ENCODE measurements at regions not wholly inside any gene's neighbourhood (a gene's known extent, or its start where the extent isn't known, plus 50 kb on each side); places are given as distances from the start of the nearest gene placed in this dataset.

DNA sequence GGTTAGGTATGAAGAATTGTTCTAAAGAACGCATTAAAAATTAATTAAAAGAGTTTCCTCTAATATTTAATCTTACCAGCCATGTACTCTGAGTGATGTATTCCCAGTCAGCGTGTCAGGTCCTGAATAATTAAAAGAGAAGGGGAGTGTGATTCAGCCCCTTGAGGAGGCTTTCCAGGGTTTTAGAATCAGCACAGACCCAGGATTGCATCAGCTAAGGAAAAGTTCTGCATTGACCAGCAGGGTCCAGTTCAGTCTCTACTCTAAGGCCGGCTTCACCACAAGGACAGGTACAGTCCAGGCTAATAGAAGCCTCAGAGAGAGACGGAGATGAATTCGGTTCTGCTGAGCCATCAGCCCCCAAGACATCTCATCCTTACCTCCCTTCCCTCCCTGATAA is 499.5 kb upstream of the PROK2 start:
- H4K20me1 ChIP-seq (replicated peaks; ENCODE audit: insufficient read depth) = no peaks in the 10 kb centered on the region
- H3K4me3 ChIP-seq = no peak overlapping the region
- no peak for ATAC-seq
- H3K27me3 ChIP-seq (ENCODE audit: insufficient read depth) = no peaks in the 10 kb centered on the region
- TF ChIP-seq EZH2phosphoT487 (IDR thresholded peaks at IDR 0.05; ENCODE audit: unreplicated experiment) (no peak), CREB1 (CRISPR knock-in tag; IDR thresholded peaks at IDR 0.05; ENCODE audit: low read depth) (no peak), EZH2 (IDR thresholded peaks at IDR 0.05; ENCODE audit: low read depth, unreplicated experiment) (no peak)
- Mint-ChIP-seq H3K9me3 (peaks cover 5% of the 10 kb centered on the region; the same call in 2 of the 3 replicates), H3K4me3 (no peak overlapping the region), H3K36me3 (ENCODE audit: low read depth) (no peaks in the 10 kb centered on the region), H3K27ac (no peak overlapping the region), H3K4me1 (peaks cover 8% of the 10 kb centered on the region), H3K27me3 (ENCODE audit: insufficient read depth, low read depth, poor library complexity) (peaks cover 19% of the 10 kb centered on the region)
- H3K27ac ChIP-seq (ENCODE audit: low read depth) = no peak overlapping the region
- H3K4me2 ChIP-seq = no peak overlapping the region
- no peaks in the 10 kb centered on the region for H3F3A ChIP-seq (replicated peaks; ENCODE audit: low read depth)
- H3K79me2 ChIP-seq (replicated peaks; ENCODE audit: insufficient read depth) = no peaks in the 10 kb centered on the region
- DNase-seq (ENCODE audit: low spot score) = no peak
- H2AFZ ChIP-seq = 0 out of 2 replicates have a peak overlapping the region, but pooled peaks have one; percentile 34
- H3K4me1 ChIP-seq (ENCODE audit: insufficient read depth) = no peaks in the 10 kb centered on the region
- H3K9me2 ChIP-seq (ENCODE audit: insufficient read depth) = 0 out of 2 replicates have a peak, but pooled peaks cover 10% of the 10 kb centered on the region
- no peaks in the 10 kb centered on the region for H3K36me3 ChIP-seq (ENCODE audit: insufficient read depth)

DNA sequence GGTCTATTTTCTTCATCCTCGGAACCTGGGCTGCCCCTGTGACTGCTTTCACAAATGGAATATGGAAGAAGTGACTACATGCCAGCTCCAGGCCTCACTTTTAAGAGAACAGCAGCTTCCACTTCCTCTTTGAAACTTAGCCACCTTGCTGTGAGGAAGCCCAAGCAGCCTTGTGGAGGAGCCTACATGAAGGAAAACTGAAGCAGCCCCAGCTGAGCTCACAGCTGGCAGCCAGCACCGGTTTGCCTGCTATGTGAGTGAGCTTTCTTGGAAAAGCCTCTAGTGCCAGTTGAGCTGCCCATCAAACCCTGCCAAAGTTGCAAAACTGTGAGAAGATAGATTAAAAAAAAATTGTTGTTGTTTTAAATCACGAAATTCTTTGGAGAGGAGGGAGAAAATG is 498.0 kb upstream of the PROK2 start:
- Mint-ChIP-seq H3K9me3 (peaks cover 5% of the 10 kb centered on the region; the same call in 2 of the 3 replicates), H3K4me1 (no peaks in the 10 kb centered on the region), H3K27me3 (ENCODE audit: insufficient read depth, low read depth, poor library complexity) (peaks cover 16% of the 10 kb centered on the region), H3K27ac (no peak overlapping the region), H3K36me3 (ENCODE audit: low read depth) (no peaks in the 10 kb centered on the region), H3K4me3 (no peak overlapping the region)
- ATAC-seq (no peak), DNase-seq (ENCODE audit: low spot score) (no peak)
- Histone ChIP-seq H2AFZ (no peak overlapping the region), H3K4me1 (ENCODE audit: insufficient read depth) (no peaks in the 10 kb centered on the region), H4K20me1 (replicated peaks; ENCODE audit: insufficient read depth) (no peaks in the 10 kb centered on the region), H3K27ac (ENCODE audit: low read depth) (no peak overlapping the region), H3K36me3 (ENCODE audit: insufficient read depth) (no peaks in the 10 kb centered on the region), H3K4me3 (no peak overlapping the region), H3K27me3 (ENCODE audit: insufficient read depth) (no peaks in the 10 kb centered on the region), H3K9me2 (ENCODE audit: insufficient read depth) (0 out of 2 replicates have a peak, but pooled peaks cover 10% of the 10 kb centered on the region), H3K4me2 (no peak overlapping the region), H3K79me2 (replicated peaks; ENCODE audit: insufficient read depth) (no peaks in the 10 kb centered on the region), H3F3A (replicated peaks; ENCODE audit: low read depth) (no peaks in the 10 kb centered on the region)
- no peak for TF ChIP-seq ZNF331 (CRISPR knock-in tag; IDR thresholded peaks at IDR 0.05; ENCODE audit: low read depth)
- TF ChIP-seq CTCF (conservative IDR thresholded peaks at IDR 0.05; ENCODE audit: low read depth in 2 of 2) = no peak
- TF ChIP-seq JUNB (IDR thresholded peaks at IDR 0.05; ENCODE audit: unreplicated experiment) = no peak
- no peak for TF ChIP-seq ZNF114 (CRISPR knock-in tag; IDR thresholded peaks at IDR 0.05)
- TF ChIP-seq CREB1 (CRISPR knock-in tag; IDR thresholded peaks at IDR 0.05; ENCODE audit: low read depth) = no peak
- TF ChIP-seq REST (IDR thresholded peaks at IDR 0.05; ENCODE audit: unreplicated experiment) = no peak
- TF ChIP-seq STAT1 (IDR thresholded peaks at IDR 0.05; ENCODE audit: unreplicated experiment) = no peak
- TF ChIP-seq ETS1 (IDR thresholded peaks at IDR 0.05) = no peak
